ENCODE measurements at regions not wholly inside any gene's neighbourhood (a gene's known extent, or its start where the extent isn't known, plus 50 kb on each side); places are given as distances from the start of the nearest gene placed in this dataset.

DNA sequence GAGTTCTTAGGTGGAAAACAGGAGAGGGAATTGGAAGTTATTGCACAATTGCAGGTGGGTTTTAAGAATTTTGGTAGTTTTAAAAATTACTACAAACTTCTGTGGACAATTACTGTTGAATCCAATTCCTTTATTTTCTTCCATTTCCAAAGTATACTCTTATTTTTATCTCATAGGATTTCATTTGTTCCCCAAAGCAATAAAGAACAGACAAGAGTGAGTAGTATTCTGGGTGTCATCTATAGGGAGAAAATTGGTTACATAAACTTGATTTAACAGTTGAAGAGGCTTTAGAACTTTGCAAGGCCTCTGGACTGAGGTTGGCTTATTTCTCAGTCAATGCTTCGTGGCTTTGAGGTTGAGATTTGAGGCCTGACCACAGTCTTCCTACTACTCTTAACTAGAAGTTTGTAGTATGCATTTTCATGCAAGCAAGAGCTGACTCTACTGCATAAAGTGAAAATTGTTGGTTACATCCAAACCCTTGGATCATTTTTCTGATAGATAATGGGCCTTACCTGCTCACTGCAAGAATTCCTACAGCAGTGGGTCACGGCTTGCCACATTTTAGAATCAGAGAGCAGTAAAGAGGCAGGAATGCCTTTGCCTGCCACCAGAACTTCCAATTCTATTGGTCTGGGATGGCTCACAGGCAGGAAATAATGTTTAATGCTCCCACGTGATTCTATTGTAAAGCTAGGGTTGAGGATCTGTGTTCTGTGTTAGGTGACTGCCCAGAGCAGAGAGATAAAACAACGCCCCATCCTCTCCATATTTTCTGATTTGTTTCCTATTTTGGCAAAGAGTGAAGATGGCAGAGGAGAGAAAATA lies 270.5 kb downstream of the TTC6 start:
- no peak for DNase-seq (ENCODE audit: low spot score)
- no peaks in the 10 kb centered on the region for H3K9me3 ChIP-seq (ENCODE audit: low read length)
- BruUV-seq (replicated peaks) = no TSS peak
- H3K4me3 ChIP-seq (ENCODE audit: low read depth, low read length, poor library complexity, severe bottlenecking) = no peak overlapping the region
- H3K27ac ChIP-seq (ENCODE audit: low read depth, low read length, poor library complexity, severe bottlenecking) = no peak overlapping the region
- no peak overlapping the region for H3K4me2 ChIP-seq (ENCODE audit: low read length)
- no peaks in the 10 kb centered on the region for H4K20me1 ChIP-seq (ENCODE audit: insufficient read depth, low read length)
- CTCF ChIA-PET (ENCODE audit: unreplicated experiment) = no interaction called here
- TF ChIP-seq EZH2phosphoT487 (IDR thresholded peaks at IDR 0.05; ENCODE audit: borderline replicate concordance, low read depth, low read length) = no peak
- TF ChIP-seq, protein P1, sequence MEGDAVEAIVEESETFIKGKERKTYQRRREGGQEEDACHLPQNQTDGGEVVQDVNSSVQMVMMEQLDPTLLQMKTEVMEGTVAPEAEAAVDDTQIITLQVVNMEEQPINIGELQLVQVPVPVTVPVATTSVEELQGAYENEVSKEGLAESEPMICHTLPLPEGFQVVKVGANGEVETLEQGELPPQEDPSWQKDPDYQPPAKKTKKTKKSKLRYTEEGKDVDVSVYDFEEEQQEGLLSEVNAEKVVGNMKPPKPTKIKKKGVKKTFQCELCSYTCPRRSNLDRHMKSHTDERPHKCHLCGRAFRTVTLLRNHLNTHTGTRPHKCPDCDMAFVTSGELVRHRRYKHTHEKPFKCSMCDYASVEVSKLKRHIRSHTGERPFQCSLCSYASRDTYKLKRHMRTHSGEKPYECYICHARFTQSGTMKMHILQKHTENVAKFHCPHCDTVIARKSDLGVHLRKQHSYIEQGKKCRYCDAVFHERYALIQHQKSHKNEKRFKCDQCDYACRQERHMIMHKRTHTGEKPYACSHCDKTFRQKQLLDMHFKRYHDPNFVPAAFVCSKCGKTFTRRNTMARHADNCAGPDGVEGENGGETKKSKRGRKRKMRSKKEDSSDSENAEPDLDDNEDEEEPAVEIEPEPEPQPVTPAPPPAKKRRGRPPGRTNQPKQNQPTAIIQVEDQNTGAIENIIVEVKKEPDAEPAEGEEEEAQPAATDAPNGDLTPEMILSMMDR (conservative IDR thresholded peaks at IDR 0.05; ENCODE audit: low read length) = no peak
- POLR2A ChIA-PET = no interaction called here
- no peaks in the 10 kb centered on the region for H3K79me2 ChIP-seq (ENCODE audit: insufficient read depth, low read depth, low read length)
- no peak overlapping the region for H2AFZ ChIP-seq (ENCODE audit: low read length)
- H3K9me2 ChIP-seq (ENCODE audit: insufficient read depth, low read length) = no peaks in the 10 kb centered on the region
- intact Hi-C loops (cut with micrococcal nuclease; ENCODE audit: unreplicated experiment) = no loop called here
- H3K36me3 ChIP-seq (ENCODE audit: insufficient read depth, low read length) = no peaks in the 10 kb centered on the region
- H3K4me1 ChIP-seq (ENCODE audit: insufficient read depth, low read length, poor library complexity, severe bottlenecking) = no peaks in the 10 kb centered on the region

DNA sequence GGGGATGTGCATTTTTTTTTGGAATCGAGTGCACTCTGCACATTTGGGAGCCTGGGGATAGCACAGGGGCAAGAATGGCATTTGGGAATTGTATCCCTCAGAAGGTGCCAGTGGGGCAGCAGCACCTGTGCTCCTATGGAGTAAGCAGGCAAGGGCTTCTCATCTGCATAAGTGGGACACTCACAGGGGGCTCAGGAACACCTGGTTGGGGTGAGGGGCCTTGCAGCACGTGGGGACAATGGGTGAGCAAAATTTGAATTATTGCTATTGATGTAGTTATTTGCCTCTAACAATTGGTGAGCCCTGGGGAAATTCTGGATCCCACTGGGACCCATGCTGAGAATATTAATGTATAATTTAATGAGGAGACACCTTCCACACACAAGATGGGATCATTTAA lies 274.2 kb downstream of the TTC6 start:
- no peak overlapping the region for H2AFZ ChIP-seq (ENCODE audit: low read length)
- TF ChIP-seq, protein P1 (conservative IDR thresholded peaks at IDR 0.05; ENCODE audit: low read length) = no peak
- no peak for TF ChIP-seq EZH2phosphoT487 (IDR thresholded peaks at IDR 0.05; ENCODE audit: borderline replicate concordance, low read depth, low read length)
- no peaks in the 10 kb centered on the region for H4K20me1 ChIP-seq (ENCODE audit: insufficient read depth, low read length)
- H3K4me3 ChIP-seq (ENCODE audit: low read depth, low read length, poor library complexity, severe bottlenecking) = no peak overlapping the region
- H3K4me1 ChIP-seq (ENCODE audit: insufficient read depth, low read length, poor library complexity, severe bottlenecking) = no peaks in the 10 kb centered on the region
- DNase-seq (ENCODE audit: low spot score) = no peak
- no TSS peak for BruUV-seq (replicated peaks)
- no peak overlapping the region for H3K4me2 ChIP-seq (ENCODE audit: low read length)
- CTCF ChIA-PET (ENCODE audit: unreplicated experiment) = no interaction called here
- no peaks in the 10 kb centered on the region for H3K9me2 ChIP-seq (ENCODE audit: insufficient read depth, low read length)
- no peaks in the 10 kb centered on the region for H3K36me3 ChIP-seq (ENCODE audit: insufficient read depth, low read length)
- no peak overlapping the region for H3K27ac ChIP-seq (ENCODE audit: low read depth, low read length, poor library complexity, severe bottlenecking)
- intact Hi-C loops (cut with micrococcal nuclease; ENCODE audit: unreplicated experiment) = loop anchor here (5.0 to 10.0 kb wide), 2 partner anchors 155 to 637 kb away; no protein-coding TSS in a partner anchor
- no peaks in the 10 kb centered on the region for H3K79me2 ChIP-seq (ENCODE audit: insufficient read depth, low read depth, low read length)
- POLR2A ChIA-PET = no interaction called here
- H3K9me3 ChIP-seq (ENCODE audit: low read length) = no peaks in the 10 kb centered on the region

DNA sequence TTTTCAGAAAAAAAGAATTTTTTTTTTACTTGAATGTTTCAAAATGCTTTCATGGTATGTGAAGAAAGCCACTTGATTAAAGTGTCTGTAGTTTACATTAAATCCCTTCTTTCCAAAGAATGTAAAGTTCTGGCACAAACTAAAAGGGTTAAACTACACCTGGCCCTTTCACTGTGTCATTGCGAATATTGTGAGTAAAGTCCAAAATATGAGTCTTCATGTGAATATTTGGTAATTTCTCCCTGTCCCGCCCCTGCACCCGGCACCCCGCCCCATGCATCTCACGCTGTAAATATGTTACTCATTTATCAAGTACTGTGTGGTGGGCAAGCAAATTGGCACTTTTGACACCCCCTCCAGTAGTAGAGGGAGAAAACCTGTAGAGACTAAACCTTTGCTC lies 274.7 kb downstream of the TTC6 start:
- peaks cover 5% of the 10 kb centered on the region for H3K4me1 ChIP-seq (ENCODE audit: insufficient read depth, low read length, poor library complexity, severe bottlenecking)
- no peaks in the 10 kb centered on the region for H3K9me2 ChIP-seq (ENCODE audit: insufficient read depth, low read length)
- H3K27ac ChIP-seq (ENCODE audit: low read depth, low read length, poor library complexity, severe bottlenecking) = no peak overlapping the region
- no peak for DNase-seq (ENCODE audit: low spot score)
- no peak overlapping the region for H2AFZ ChIP-seq (ENCODE audit: low read length)
- H3K4me3 ChIP-seq (ENCODE audit: low read depth, low read length, poor library complexity, severe bottlenecking) = no peak overlapping the region
- H3K4me2 ChIP-seq (ENCODE audit: low read length) = no peak overlapping the region
- TF ChIP-seq EZH2phosphoT487 (IDR thresholded peaks at IDR 0.05; ENCODE audit: borderline replicate concordance, low read depth, low read length) = no peak
- TF ChIP-seq, protein P1 (conservative IDR thresholded peaks at IDR 0.05; ENCODE audit: low read length) = no peak
- H3K9me3 ChIP-seq (ENCODE audit: low read length) = no peaks in the 10 kb centered on the region
- ChIA-PET POLR2A (no interaction called here), CTCF (ENCODE audit: unreplicated experiment) (no interaction called here)
- no peaks in the 10 kb centered on the region for H3K79me2 ChIP-seq (ENCODE audit: insufficient read depth, low read depth, low read length)
- intact Hi-C loops (cut with micrococcal nuclease; ENCODE audit: unreplicated experiment) = loop anchor here (5.0 to 10.0 kb wide), 2 partner anchors 155 to 638 kb away; no protein-coding TSS in a partner anchor
- no TSS peak for BruUV-seq (replicated peaks)
- H3K36me3 ChIP-seq (ENCODE audit: insufficient read depth, low read length) = no peaks in the 10 kb centered on the region
- no peaks in the 10 kb centered on the region for H4K20me1 ChIP-seq (ENCODE audit: insufficient read depth, low read length)
